ENCODE measurements at regions not wholly inside any gene's neighbourhood (a gene's known extent, or its start where the extent isn't known, plus 50 kb on each side); places are given as distances from the start of the nearest gene placed in this dataset.

DNA sequence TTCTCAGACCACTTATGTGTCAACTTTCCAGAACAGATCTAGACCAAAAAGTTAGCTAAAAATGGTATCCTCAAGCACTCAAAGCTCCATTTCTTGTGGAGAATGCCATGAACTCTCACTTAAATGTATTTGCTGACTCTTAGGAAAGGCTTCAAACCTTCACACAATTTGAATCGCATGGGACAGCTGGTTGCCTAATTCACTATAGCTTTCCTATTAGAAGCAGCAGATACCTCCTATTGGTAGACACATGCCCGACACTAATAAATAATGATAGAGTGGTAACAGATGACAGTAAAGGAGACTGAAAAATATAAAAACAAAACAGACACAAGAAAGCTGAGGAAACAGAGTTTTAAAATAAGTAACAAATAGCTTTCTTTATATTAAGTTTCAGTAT, 818.5 kb downstream of the XPNPEP1 start:
- no peak overlapping the region for H3K4me3 ChIP-seq (ENCODE audit: low read depth, low read length)
- TF ChIP-seq CTCF (IDR thresholded peaks at IDR 0.05; ENCODE audit: borderline replicate concordance, insufficient read depth, low read depth, low read length) = no peak

GRCh38 chr10:109103278-109103677, 820.0 kb downstream of the XPNPEP1 start:
- no peak for TF ChIP-seq CTCF (IDR thresholded peaks at IDR 0.05; ENCODE audit: borderline replicate concordance, insufficient read depth, low read depth, low read length)
- no peak overlapping the region for H3K4me3 ChIP-seq (ENCODE audit: low read depth, low read length)

DNA sequence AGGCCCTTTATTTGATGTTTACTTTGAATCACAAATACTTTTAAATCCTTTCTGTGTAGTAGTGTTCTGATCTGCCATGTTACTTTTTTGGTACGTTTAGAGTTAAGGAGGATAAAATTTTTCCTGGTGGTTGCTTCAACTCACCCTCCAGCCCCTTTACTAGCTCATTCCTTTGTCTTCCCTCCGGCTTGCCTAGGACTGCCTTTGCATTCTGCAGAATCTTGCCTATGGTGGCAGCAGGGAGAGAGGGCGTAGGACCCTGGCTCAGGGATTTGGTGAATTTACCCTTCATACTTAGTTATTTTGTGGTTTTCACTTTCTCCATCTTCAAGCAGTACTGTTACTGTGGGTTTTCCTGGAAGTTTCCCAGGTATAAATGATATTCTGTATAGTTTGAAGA, 833.5 kb downstream of the XPNPEP1 start:
- no peak overlapping the region for H3K4me3 ChIP-seq (ENCODE audit: low read depth, low read length)
- no peak for TF ChIP-seq CTCF (IDR thresholded peaks at IDR 0.05; ENCODE audit: borderline replicate concordance, insufficient read depth, low read depth, low read length)

DNA sequence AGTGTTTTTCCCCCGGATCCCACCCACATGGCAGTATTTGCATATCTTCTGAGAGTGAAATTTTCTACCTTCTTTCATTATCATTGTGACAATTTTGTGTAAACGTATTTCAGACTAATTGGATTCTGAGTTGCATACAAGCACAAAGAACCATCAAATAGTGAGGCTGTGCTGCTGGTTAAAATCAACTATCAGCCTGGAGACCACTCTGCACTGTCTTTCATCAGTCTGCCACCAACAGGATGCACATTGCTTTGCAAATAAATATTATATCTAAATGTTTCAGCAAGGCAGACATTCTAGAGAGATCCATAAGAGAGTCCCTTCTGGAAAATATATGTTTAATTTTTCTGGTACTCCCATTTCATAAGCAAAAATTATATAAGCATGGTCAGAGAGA, 851.8 kb downstream of the XPNPEP1 start:
- no peak for TF ChIP-seq CTCF (IDR thresholded peaks at IDR 0.05; ENCODE audit: borderline replicate concordance, insufficient read depth, low read depth, low read length)
- no peak overlapping the region for H3K4me3 ChIP-seq (ENCODE audit: low read depth, low read length)

DNA sequence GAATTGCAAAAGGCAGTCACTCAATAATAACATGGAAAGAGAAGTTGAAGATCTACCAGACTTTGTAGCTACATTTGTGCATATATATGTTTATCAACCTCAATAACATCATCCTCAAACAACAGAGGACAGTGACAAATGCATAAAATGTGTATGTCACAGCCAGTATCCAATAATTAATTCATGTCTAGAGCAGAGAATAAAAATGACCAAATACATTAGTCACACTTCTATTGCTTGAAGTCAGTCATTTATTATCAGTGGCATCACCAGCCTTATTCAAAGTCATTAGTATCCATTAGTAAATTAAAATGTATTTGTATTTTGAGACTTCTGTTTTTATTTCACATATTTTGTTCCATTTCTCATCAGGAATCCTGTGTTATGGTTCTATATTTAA, 852.8 kb downstream of the XPNPEP1 start:
- no peak for TF ChIP-seq CTCF (IDR thresholded peaks at IDR 0.05; ENCODE audit: borderline replicate concordance, insufficient read depth, low read depth, low read length)

DNA sequence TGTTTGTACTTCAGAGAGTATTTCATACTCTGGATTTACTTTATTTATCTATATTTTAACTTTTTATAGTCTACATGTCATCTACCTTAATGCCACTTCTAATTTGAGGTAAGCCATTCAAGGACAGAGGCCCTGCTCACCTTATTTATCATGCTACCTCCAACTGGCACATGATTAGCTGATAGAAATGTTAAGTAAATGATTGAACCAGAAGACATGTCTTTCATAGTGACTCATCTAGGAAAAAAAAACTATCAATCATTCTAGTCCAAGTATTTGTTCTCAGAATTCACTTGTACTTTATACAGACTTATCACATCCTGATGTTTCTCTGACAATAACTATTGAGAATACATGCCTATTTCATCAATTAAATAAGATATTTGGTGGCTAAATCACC, 856.3 kb downstream of the XPNPEP1 start:
- no peak for TF ChIP-seq CTCF (IDR thresholded peaks at IDR 0.05; ENCODE audit: borderline replicate concordance, insufficient read depth, low read depth, low read length)
- H3K4me3 ChIP-seq (ENCODE audit: low read depth, low read length) = no peak overlapping the region

More for the DNA sequence above, 852.8 kb downstream of the XPNPEP1 start:
- no peak overlapping the region for H3K4me3 ChIP-seq (ENCODE audit: low read depth, low read length)

- no peak for TF ChIP-seq CTCF (IDR thresholded peaks at IDR 0.05; ENCODE audit: borderline replicate concordance, insufficient read depth, low read depth, low read length)
- no peak overlapping the region for H3K4me3 ChIP-seq (ENCODE audit: low read depth, low read length)
Observed at GRCh38 chr10:109065821-109066220, 857.5 kb downstream of the XPNPEP1 start.
